ENCODE measurements at regions not wholly inside any gene's neighbourhood (a gene's known extent, or its start where the extent isn't known, plus 50 kb on each side); places are given as distances from the start of the nearest gene placed in this dataset.
"Not testable (repeated sequence)": the region's sequence is repeated elsewhere in the genome, so short reads cannot be mapped to it uniquely, and the experiment has no call there.

- WGBS (ENCODE audit: extremely low coverage, insufficient coverage, insufficient read length): no CpG with 5 or more reads among the region's 11 CpGs
Measured at GRCh38 chr2:52258967-52259366, 1227.0 kb upstream of the NRXN1 start.

GRCh38 chr2:52258038-52258437 lies 1226.1 kb upstream of the NRXN1 start:
- Histone ChIP-seq H2AK5ac (ENCODE audit: low read length) (no peak overlapping the region), H3K18ac (ENCODE audit: low read length) (no peak overlapping the region), H4K12ac (ENCODE audit: low read depth, low read length) (no peak overlapping the region), H3K4me2 (ENCODE audit: low read length) (no peak overlapping the region), H2BK12ac (ENCODE audit: low read length) (no peak overlapping the region), H3K27ac (ENCODE audit: low read depth, low read length) (no peak overlapping the region), H2BK5ac (ENCODE audit: low read depth, low read length, poor library complexity) (no peak overlapping the region), H3K27me3 (ENCODE audit: insufficient read depth, low read length) (no peaks in the 10 kb centered on the region), H2BK120ac (ENCODE audit: insufficient read depth, low read length, poor library complexity) (no peak overlapping the region), H3K36me3 (ENCODE audit: control insufficient read depth in 1 of 2, insufficient read depth in 2 of 2, low read length in 2 of 2) (no peaks in the 10 kb centered on the region), H3K23ac (ENCODE audit: low read length) (no peak overlapping the region), H3K9me3 (ENCODE audit: insufficient read depth, low read depth, low read length) (no peaks in the 10 kb centered on the region), H3K4ac (ENCODE audit: low read depth, low read length) (no peak overlapping the region), H4K8ac (ENCODE audit: low read depth, low read length) (no peak overlapping the region), H3K4me1 (ENCODE audit: control insufficient read depth in 1 of 2, insufficient read depth in 2 of 2, low read length in 2 of 2) (no peaks in the 10 kb centered on the region), H3K14ac (ENCODE audit: low read length) (no peak overlapping the region), H3K9ac (ENCODE audit: low read length) (no peak overlapping the region), H3K79me1 (ENCODE audit: low read length) (no peaks in the 10 kb centered on the region), H2AFZ (ENCODE audit: insufficient read depth, low read length, poor library complexity) (no peak overlapping the region), H3K79me2 (ENCODE audit: control insufficient read depth, insufficient read depth, low read length, poor library complexity) (no peaks in the 10 kb centered on the region), H3K4me3 (ENCODE audit: low read depth, low read length) (no peak overlapping the region), H4K91ac (ENCODE audit: low read depth, low read length) (no peak overlapping the region)
- DNase-seq: no peak
- no CpG with 5 or more reads among the region's 1 CpG for WGBS (ENCODE audit: extremely low coverage, insufficient coverage, insufficient read length)

More at GRCh38 chr2:52258967-52259366, 1227.0 kb upstream of the NRXN1 start:
- H3K9me3 ChIP-seq (ENCODE audit: insufficient read depth, low read depth, low read length); H3K4me3 ChIP-seq (ENCODE audit: low read depth, low read length); H3K4me2 ChIP-seq (ENCODE audit: low read length); H4K12ac ChIP-seq (ENCODE audit: low read depth, low read length); H3K9ac ChIP-seq (ENCODE audit: low read length); H2AK5ac ChIP-seq (ENCODE audit: low read length); H3K36me3 ChIP-seq (ENCODE audit: control insufficient read depth in 1 of 2, insufficient read depth in 2 of 2, low read length in 2 of 2); H3K18ac ChIP-seq (ENCODE audit: low read length); H3K4me1 ChIP-seq (ENCODE audit: control insufficient read depth in 1 of 2, insufficient read depth in 2 of 2, low read length in 2 of 2); H2BK120ac ChIP-seq (ENCODE audit: insufficient read depth, low read length, poor library complexity); H2BK5ac ChIP-seq (ENCODE audit: low read depth, low read length, poor library complexity); H3K14ac ChIP-seq (ENCODE audit: low read length); H3K27ac ChIP-seq (ENCODE audit: low read depth, low read length); H4K91ac ChIP-seq (ENCODE audit: low read depth, low read length); H4K8ac ChIP-seq (ENCODE audit: low read depth, low read length); H2AFZ ChIP-seq (ENCODE audit: insufficient read depth, low read length, poor library complexity); H3K23ac ChIP-seq (ENCODE audit: low read length); H3K27me3 ChIP-seq (ENCODE audit: insufficient read depth, low read length); DNase-seq; H3K4ac ChIP-seq (ENCODE audit: low read depth, low read length); H2BK12ac ChIP-seq (ENCODE audit: low read length); H3K79me2 ChIP-seq (ENCODE audit: control insufficient read depth, insufficient read depth, low read length, poor library complexity); H3K79me1 ChIP-seq (ENCODE audit: low read length): not testable (repeated sequence)

- Histone ChIP-seq H3K36me3 (ENCODE audit: control insufficient read depth in 1 of 2, insufficient read depth in 2 of 2, low read length in 2 of 2) (no peaks in the 10 kb centered on the region), H3K9me3 (ENCODE audit: insufficient read depth, low read depth, low read length) (no peaks in the 10 kb centered on the region), H3K23ac (ENCODE audit: low read length) (no peak overlapping the region), H2BK5ac (ENCODE audit: low read depth, low read length, poor library complexity) (no peak overlapping the region), H3K4ac (ENCODE audit: low read depth, low read length) (no peak overlapping the region), H2AFZ (ENCODE audit: insufficient read depth, low read length, poor library complexity) (no peak overlapping the region), H3K79me2 (ENCODE audit: control insufficient read depth, insufficient read depth, low read length, poor library complexity) (no peaks in the 10 kb centered on the region), H3K27ac (ENCODE audit: low read depth, low read length) (no peak overlapping the region), H3K18ac (ENCODE audit: low read length) (no peak overlapping the region), H3K4me3 (ENCODE audit: low read depth, low read length) (no peak overlapping the region), H3K14ac (ENCODE audit: low read length) (no peak overlapping the region), H2BK120ac (ENCODE audit: insufficient read depth, low read length, poor library complexity) (no peak overlapping the region), H4K12ac (ENCODE audit: low read depth, low read length) (no peak overlapping the region), H2BK12ac (ENCODE audit: low read length) (no peak overlapping the region), H3K4me2 (ENCODE audit: low read length) (no peak overlapping the region), H2AK5ac (ENCODE audit: low read length) (no peak overlapping the region), H3K79me1 (ENCODE audit: low read length) (no peaks in the 10 kb centered on the region), H3K4me1 (ENCODE audit: control insufficient read depth in 1 of 2, insufficient read depth in 2 of 2, low read length in 2 of 2) (no peaks in the 10 kb centered on the region), H4K91ac (ENCODE audit: low read depth, low read length) (no peak overlapping the region), H3K9ac (ENCODE audit: low read length) (no peak overlapping the region), H4K8ac (ENCODE audit: low read depth, low read length) (no peak overlapping the region), H3K27me3 (ENCODE audit: insufficient read depth, low read length) (no peaks in the 10 kb centered on the region)
- DNase-seq: no peak
- no CpG with 5 or more reads among the region's 5 CpGs for WGBS (ENCODE audit: extremely low coverage, insufficient coverage, insufficient read length)
Measured at GRCh38 chr2:52253416-52253980, 1221.6 kb upstream of the NRXN1 start.

GRCh38 chr2:52238782-52239181 lies 1206.8 kb upstream of the NRXN1 start:
- H3K23ac ChIP-seq (ENCODE audit: low read length): no peak overlapping the region
- H3K4me1 ChIP-seq (ENCODE audit: control insufficient read depth in 1 of 2, insufficient read depth in 2 of 2, low read length in 2 of 2): no peaks in the 10 kb centered on the region
- no peak overlapping the region for H3K4me3 ChIP-seq (ENCODE audit: low read depth, low read length)
- no peak overlapping the region for H3K14ac ChIP-seq (ENCODE audit: low read length)
- H3K79me1 ChIP-seq (ENCODE audit: low read length): no peaks in the 10 kb centered on the region
- no peak overlapping the region for H3K4ac ChIP-seq (ENCODE audit: low read depth, low read length)
- no peaks in the 10 kb centered on the region for H3K79me2 ChIP-seq (ENCODE audit: control insufficient read depth, insufficient read depth, low read length, poor library complexity)
- no peaks in the 10 kb centered on the region for H3K27me3 ChIP-seq (ENCODE audit: insufficient read depth, low read length)
- DNase-seq: no peak
- H2AK5ac ChIP-seq (ENCODE audit: low read length): no peak overlapping the region
- no peaks in the 10 kb centered on the region for H3K36me3 ChIP-seq (ENCODE audit: control insufficient read depth in 1 of 2, insufficient read depth in 2 of 2, low read length in 2 of 2)
- no peak overlapping the region for H3K18ac ChIP-seq (ENCODE audit: low read length)
- H2BK120ac ChIP-seq (ENCODE audit: insufficient read depth, low read length, poor library complexity): no peak overlapping the region
- H2BK12ac ChIP-seq (ENCODE audit: low read length): no peak overlapping the region
- H2AFZ ChIP-seq (ENCODE audit: insufficient read depth, low read length, poor library complexity): no peak overlapping the region
- no peak overlapping the region for H4K8ac ChIP-seq (ENCODE audit: low read depth, low read length)
- no peak overlapping the region for H3K9ac ChIP-seq (ENCODE audit: low read length)
- no peaks in the 10 kb centered on the region for H3K9me3 ChIP-seq (ENCODE audit: insufficient read depth, low read depth, low read length)
- no CpG with 5 or more reads among the region's 1 CpG for WGBS (ENCODE audit: extremely low coverage, insufficient coverage, insufficient read length)
- H3K27ac ChIP-seq (ENCODE audit: low read depth, low read length): no peak overlapping the region
- H4K91ac ChIP-seq (ENCODE audit: low read depth, low read length): no peak overlapping the region
- H3K4me2 ChIP-seq (ENCODE audit: low read length): no peak overlapping the region
- H4K12ac ChIP-seq (ENCODE audit: low read depth, low read length): no peak overlapping the region
- H2BK5ac ChIP-seq (ENCODE audit: low read depth, low read length, poor library complexity): no peak overlapping the region

All from trophoblast cell (in vitro differentiated cells and primary cell).